ENCODE measurements at regions not wholly inside any gene's neighbourhood (a gene's known extent, or its start where the extent isn't known, plus 50 kb on each side); places are given as distances from the start of the nearest gene placed in this dataset.

GRCh38 chr6:134739299-134740026, 210.4 kb downstream of the ALDH8A1 start:
- FAIRE-seq (no peak), DNase-seq (ENCODE audit: extremely low read depth in 1 of 4, low spot score in 3 of 4) (no peak), ATAC-seq (no peak)
- Histone ChIP-seq H3K27ac (ENCODE audit: extremely low read depth, low read depth, low read length) (no peak overlapping the region), H3K9ac (ENCODE audit: insufficient read depth in 1 of 2, low read depth in 2 of 2, low read length in 2 of 2) (no peak overlapping the region), H3K9me1 (ENCODE audit: control insufficient read depth, insufficient read depth, low read length) (no peaks in the 10 kb centered on the region), H3K9me3 (replicated peaks; ENCODE audit: control insufficient read depth, insufficient read depth, low read depth, low read length) (no peaks in the 10 kb centered on the region), H3K4me3 (no peak overlapping the region), H3K36me3 (ENCODE audit: control insufficient read depth, insufficient read depth, low read length) (no peaks in the 10 kb centered on the region), H2AFZ (ENCODE audit: low read depth, low read length) (no peak overlapping the region), H3K4me2 (ENCODE audit: insufficient read depth, low read length) (no peak overlapping the region), H3K79me2 (ENCODE audit: control insufficient read depth, insufficient read depth, low read length) (no peaks in the 10 kb centered on the region), H4K20me1 (replicated peaks; ENCODE audit: control insufficient read depth, insufficient read depth, low read length) (no peaks in the 10 kb centered on the region), H3K4me1 (replicated peaks in 1 of 2; ENCODE audit: control insufficient read depth in 2 of 2, insufficient read depth in 2 of 2, low read length in 2 of 2) (no peaks in the 10 kb centered on the region), H3K27me3 (ENCODE audit: control insufficient read depth in 2 of 2, insufficient read depth in 2 of 2, low read length in 2 of 2) (peaks cover 5 to 14% of the 10 kb centered on the region in 2 experiments; a peak in 3 of 5 replicates)
- intact Hi-C loops (cut with micrococcal nuclease) (no loop called here), in situ Hi-C loops (cut with MboI) (no loop called here)
- no TSS peak for BruUV-seq (replicated peaks)
- POLR2A ChIA-PET = interaction anchor here (0.9 to 1.2 kb wide), 2 partner anchors 13 to 434 kb away, joined by 3 to 4 read pairs; no protein-coding TSS in a partner anchor
- 2% methylated on average over 6 of the region's 6 CpGs for WGBS (ENCODE audit: insufficient coverage, low coverage, missing lambda C conversion rate)
- CTCF ChIA-PET (ENCODE audit: low intra/inter-chr PET ratio) = no interaction called here
- TF ChIP-seq NKRF (IDR thresholded peaks at IDR 0.05; ENCODE audit: borderline replicate concordance) (no peak), LCOR (CRISPR knock-in tag; IDR thresholded peaks at IDR 0.05) (no peak), ZBTB34 (CRISPR knock-in tag; IDR thresholded peaks at IDR 0.05) (no peak), ZNF584 (CRISPR knock-in tag; IDR thresholded peaks at IDR 0.05; ENCODE audit: low read depth) (no peak), ZNF224 (CRISPR knock-in tag; IDR thresholded peaks at IDR 0.05) (no peak), NR3C1 (CRISPR knock-in tag; IDR thresholded peaks at IDR 0.05) (no peak)
